ENCODE measurements at regions not wholly inside any gene's neighbourhood (a gene's known extent, or its start where the extent isn't known, plus 50 kb on each side); places are given as distances from the start of the nearest gene placed in this dataset.
"Not testable (repeated sequence)": the region's sequence is repeated elsewhere in the genome, so short reads cannot be mapped to it uniquely, and the experiment has no call there.

- DNase-seq (ENCODE audit: low read depth), result no peak
- no peak for TF ChIP-seq CTCF (IDR thresholded peaks at IDR 0.05; ENCODE audit: insufficient read depth, low read depth, low read length, missing control alignments)
- H3K4me3 ChIP-seq (ENCODE audit: low read depth, low read length), result no peak overlapping the region
Measured at GRCh38 chr6:56821005-56821432, 133.9 kb upstream of the BEND6 start.

- DNase-seq (ENCODE audit: low read depth), result no peak
- H3K4me3 ChIP-seq (ENCODE audit: low read depth, low read length), result no peak overlapping the region
- TF ChIP-seq CTCF (IDR thresholded peaks at IDR 0.05; ENCODE audit: insufficient read depth, low read depth, low read length, missing control alignments), result no peak
Measured at GRCh38 chr6:56820060-56820459, 134.8 kb upstream of the BEND6 start.

- no peak for TF ChIP-seq CTCF (IDR thresholded peaks at IDR 0.05; ENCODE audit: insufficient read depth, low read depth, low read length, missing control alignments)
- no peak for DNase-seq (ENCODE audit: low read depth)
- H3K4me3 ChIP-seq (ENCODE audit: low read depth, low read length), result no peak overlapping the region
Measured at GRCh38 chr6:56819604-56820003, 135.3 kb upstream of the BEND6 start.

- TF ChIP-seq CTCF (IDR thresholded peaks at IDR 0.05; ENCODE audit: insufficient read depth, low read depth, low read length, missing control alignments), result no peak
- no peak overlapping the region for H3K4me3 ChIP-seq (ENCODE audit: low read depth, low read length)
- no peak for DNase-seq (ENCODE audit: low read depth)
Measured at GRCh38 chr6:56816370-56816769, 138.5 kb upstream of the BEND6 start.

- no peak overlapping the region for H3K4me3 ChIP-seq (ENCODE audit: low read depth, low read length)
- TF ChIP-seq CTCF (IDR thresholded peaks at IDR 0.05; ENCODE audit: insufficient read depth, low read depth, low read length, missing control alignments), result no peak
- no peak for DNase-seq (ENCODE audit: low read depth)
Measured at GRCh38 chr6:56815436-56815835, 139.5 kb upstream of the BEND6 start.

- DNase-seq (ENCODE audit: low read depth), result no peak
- peak overlapping the region; percentile 24; the same call in 1 of the 2 replicates for H3K4me3 ChIP-seq (ENCODE audit: low read depth, low read length)
- no peak for TF ChIP-seq CTCF (IDR thresholded peaks at IDR 0.05; ENCODE audit: insufficient read depth, low read depth, low read length, missing control alignments)
Measured at GRCh38 chr6:56814802-56815201, 140.1 kb upstream of the BEND6 start.

GRCh38 chr6:56814308-56814707, 140.6 kb upstream of the BEND6 start:
- H3K4me3 ChIP-seq (ENCODE audit: low read depth, low read length), result 0 out of 2 replicates have a peak overlapping the region, but pooled peaks have one; percentile 28
- no peak for TF ChIP-seq CTCF (IDR thresholded peaks at IDR 0.05; ENCODE audit: insufficient read depth, low read depth, low read length, missing control alignments)
- peak; percentile 57 for DNase-seq (ENCODE audit: low read depth)

- DNase-seq (ENCODE audit: low read depth); H3K4me3 ChIP-seq (ENCODE audit: low read depth, low read length): not testable (repeated sequence)
Measured at GRCh38 chr6:56812851-56813250, 142.1 kb upstream of the BEND6 start.
